GM23338 (cell line): ENCODE measurements at regions not wholly inside any gene's neighbourhood (a gene's known extent, or its start where the extent isn't known, plus 50 kb on each side); places are given as distances from the start of the nearest gene placed in this dataset.

Experiments used
- ATAC-seq: fragments of 200-7000 bp; cut with Tn5 transposase; 3 replicates; pipeline ENCODE4 v1.9.1; 2020
- DNase-seq: peaks from one replicate; pipeline ENCODE4 v3.0.0-alpha.2; 2015; ENCODE audit warnings: low spot score
- H2AFZ ChIP-seq: fragments of 200-600 bp; sonication (generic); 2 replicates; pipeline ENCODE4 v1.8.0; 2016; ENCODE audit warnings: antibody characterized with exemption, mild to moderate bottlenecking, moderate library complexity
- H3F3A ChIP-seq: fragments of 200-600 bp; sonication (generic); replicated peaks from 2 replicates; pipeline ENCODE4 v1.8.0; 2017; ENCODE audit warnings: antibody characterized with exemption, mixed run types, low read depth
- H3K27ac ChIP-seq: fragments of 200-600 bp; sonication (generic); 2 replicates; pipeline ENCODE4 v1.6.1; 2016; ENCODE audit warnings: low read depth
- H3K27me3 ChIP-seq: fragments of 200-600 bp; sonication (generic); 2 replicates; pipeline ENCODE4 v1.8.0; 2016; ENCODE audit warnings: mild to moderate bottlenecking, mixed run types, moderate library complexity; ENCODE audit not compliant: insufficient read depth
- H3K36me3 ChIP-seq: fragments of 200-600 bp; sonication (generic); 2 replicates; pipeline ENCODE4 v1.8.0; 2016; ENCODE audit warnings: mild to moderate bottlenecking; ENCODE audit not compliant: insufficient read depth
- H3K4me1 ChIP-seq: fragments of 200-600 bp; sonication (generic); 2 replicates; pipeline ENCODE4 v1.8.0; 2016; ENCODE audit warnings: mild to moderate bottlenecking, moderate library complexity; ENCODE audit not compliant: insufficient read depth
- H3K4me2 ChIP-seq: fragments of 200-600 bp; sonication (generic); 2 replicates; pipeline ENCODE4 v1.7.1; 2017; ENCODE audit warnings: mixed run types
- H3K4me3 ChIP-seq: fragments of 200-600 bp; sonication (generic); 2 replicates; pipeline ENCODE4 v1.6.1; 2016; ENCODE audit warnings: mixed run types
- H3K79me2 ChIP-seq: fragments of 200-600 bp; sonication (generic); replicated peaks from 2 replicates; pipeline ENCODE4 v1.8.0; 2017; ENCODE audit warnings: mild to moderate bottlenecking; ENCODE audit not compliant: insufficient read depth
- H3K9me2 ChIP-seq: fragments of 200-600 bp; sonication (generic); 2 replicates; pipeline ENCODE4 v1.8.0; 2017; ENCODE audit not compliant: insufficient read depth
- H4K20me1 ChIP-seq: fragments of 200-600 bp; sonication (generic); replicated peaks from 2 replicates; pipeline ENCODE4 v1.8.0; 2017; ENCODE audit warnings: mild to moderate bottlenecking; ENCODE audit not compliant: insufficient read depth
- H3K27ac Mint-ChIP-seq: 2 replicates; pipeline ENCODE4 v1.8.0; 2020; ENCODE audit warnings: inconsistent platforms, mild to moderate bottlenecking, moderate library complexity, mixed read lengths
- H3K27me3 Mint-ChIP-seq: 3 replicates; pipeline ENCODE4 v1.8.0; 2022; ENCODE audit warnings: low read depth, mild to moderate bottlenecking, moderate library complexity, mixed read lengths, inconsistent platforms; ENCODE audit not compliant: insufficient read depth, poor library complexity
- H3K36me3 Mint-ChIP-seq: 3 replicates; pipeline ENCODE4 v1.8.0; 2021; ENCODE audit warnings: low read depth, mild to moderate bottlenecking, inconsistent platforms, moderate library complexity, mixed read lengths
- H3K4me1 Mint-ChIP-seq: 3 replicates; pipeline ENCODE4 v1.8.0; 2020; ENCODE audit warnings: mild to moderate bottlenecking, inconsistent platforms, mixed read lengths
- H3K4me3 Mint-ChIP-seq: 3 replicates; pipeline ENCODE4 v1.8.0; 2021; ENCODE audit warnings: moderate library complexity, mild to moderate bottlenecking, inconsistent platforms, mixed read lengths
- H3K9me3 Mint-ChIP-seq: 3 replicates; pipeline ENCODE4 v1.8.0; 2020; ENCODE audit warnings: moderate library complexity, mild to moderate bottlenecking, inconsistent platforms, mixed read lengths
- CREB1 ChIP-seq: fragments of 250-450 bp; sonication (Bioruptor Pico); IDR thresholded peaks from 2 replicates; pipeline ENCODE4 v1.5.0; 2020; ENCODE audit warnings: low read depth, mild to moderate bottlenecking, moderate library complexity
- EZH2 ChIP-seq: fragments of 200-600 bp; sonication (generic); IDR thresholded peaks from one replicate; pipeline ENCODE4 v1.8.0; 2017; ENCODE audit warnings: antibody characterized with exemption, mild to moderate bottlenecking, low read depth; ENCODE audit not compliant: unreplicated experiment
- EZH2phosphoT487 ChIP-seq: fragments of 200-600 bp; sonication (generic); IDR thresholded peaks from one replicate; pipeline ENCODE4 v1.8.1; 2018; ENCODE audit warnings: antibody characterized with exemption; ENCODE audit not compliant: unreplicated experiment
- NANOG ChIP-seq: IDR thresholded peaks from 2 replicates; pipeline ENCODE4 v1.6.1; 2016; ENCODE audit warnings: antibody characterized with exemption, borderline replicate concordance
- POLR2AphosphoS5 ChIP-seq: IDR thresholded peaks from 2 replicates; pipeline ENCODE4 v1.6.1; 2016; ENCODE audit warnings: antibody characterized with exemption, low read depth
- STAT1 ChIP-seq: IDR thresholded peaks from one replicate; pipeline ENCODE4 v1.6.1; 2016; ENCODE audit warnings: antibody characterized with exemption; ENCODE audit not compliant: unreplicated experiment
- ZNF114 ChIP-seq: fragments of 250-450 bp; sonication (Bioruptor Pico); IDR thresholded peaks from 2 replicates; pipeline ENCODE4 v1.5.0; 2020; ENCODE audit warnings: mild to moderate bottlenecking, moderate library complexity
- TF ChIP-seq, protein P1 (sequence below), 2 experiments: fragments of 200-600 bp in 1 of 2; sonication (generic) in 1 of 2; conservative IDR thresholded peaks; 2 replicates each; pipeline versions ENCODE4 v1.5.1 to v1.6.1; 2016 to 2017; ENCODE audit warnings: antibody characterized with exemption in 2 of 2, low read depth in 2 of 2, mild to moderate bottlenecking in 2 of 2, moderate library complexity in 1 of 2
- TF ChIP-seq, protein P2 (sequence below): IDR thresholded peaks from 2 replicates; pipeline ENCODE4 v1.6.1; 2016; ENCODE audit warnings: antibody characterized with exemption
- TF ChIP-seq, protein P3 (sequence below): IDR thresholded peaks from one replicate; pipeline ENCODE4 v1.6.1; 2018; ENCODE audit warnings: antibody characterized with exemption; ENCODE audit not compliant: unreplicated experiment

DNA sequence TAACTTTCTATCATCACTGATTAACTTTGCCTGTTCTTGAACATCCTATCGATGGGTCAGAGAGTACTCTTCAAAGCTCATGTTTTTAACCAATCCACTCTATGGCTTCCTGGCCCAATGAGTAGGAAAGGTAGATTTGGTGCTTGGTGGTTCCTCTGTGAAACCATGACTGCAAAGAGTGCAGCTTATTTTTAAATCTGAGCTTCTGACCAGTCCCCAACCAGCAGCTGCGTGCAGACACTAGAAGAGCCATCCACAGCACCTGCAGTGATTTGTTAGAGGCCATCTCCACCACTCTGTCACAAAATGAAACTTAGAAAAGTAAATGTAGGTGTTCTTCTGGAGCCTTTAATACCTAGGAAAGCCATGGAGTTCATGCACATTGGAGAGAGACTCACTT is 107.3 kb upstream of the WWC1 start (continued):
- TF ChIP-seq, protein P1, sequence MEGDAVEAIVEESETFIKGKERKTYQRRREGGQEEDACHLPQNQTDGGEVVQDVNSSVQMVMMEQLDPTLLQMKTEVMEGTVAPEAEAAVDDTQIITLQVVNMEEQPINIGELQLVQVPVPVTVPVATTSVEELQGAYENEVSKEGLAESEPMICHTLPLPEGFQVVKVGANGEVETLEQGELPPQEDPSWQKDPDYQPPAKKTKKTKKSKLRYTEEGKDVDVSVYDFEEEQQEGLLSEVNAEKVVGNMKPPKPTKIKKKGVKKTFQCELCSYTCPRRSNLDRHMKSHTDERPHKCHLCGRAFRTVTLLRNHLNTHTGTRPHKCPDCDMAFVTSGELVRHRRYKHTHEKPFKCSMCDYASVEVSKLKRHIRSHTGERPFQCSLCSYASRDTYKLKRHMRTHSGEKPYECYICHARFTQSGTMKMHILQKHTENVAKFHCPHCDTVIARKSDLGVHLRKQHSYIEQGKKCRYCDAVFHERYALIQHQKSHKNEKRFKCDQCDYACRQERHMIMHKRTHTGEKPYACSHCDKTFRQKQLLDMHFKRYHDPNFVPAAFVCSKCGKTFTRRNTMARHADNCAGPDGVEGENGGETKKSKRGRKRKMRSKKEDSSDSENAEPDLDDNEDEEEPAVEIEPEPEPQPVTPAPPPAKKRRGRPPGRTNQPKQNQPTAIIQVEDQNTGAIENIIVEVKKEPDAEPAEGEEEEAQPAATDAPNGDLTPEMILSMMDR (conservative IDR thresholded peaks at IDR 0.05; ENCODE audit: low read depth in 2 of 2) = no peak
- TF ChIP-seq, protein P2, sequence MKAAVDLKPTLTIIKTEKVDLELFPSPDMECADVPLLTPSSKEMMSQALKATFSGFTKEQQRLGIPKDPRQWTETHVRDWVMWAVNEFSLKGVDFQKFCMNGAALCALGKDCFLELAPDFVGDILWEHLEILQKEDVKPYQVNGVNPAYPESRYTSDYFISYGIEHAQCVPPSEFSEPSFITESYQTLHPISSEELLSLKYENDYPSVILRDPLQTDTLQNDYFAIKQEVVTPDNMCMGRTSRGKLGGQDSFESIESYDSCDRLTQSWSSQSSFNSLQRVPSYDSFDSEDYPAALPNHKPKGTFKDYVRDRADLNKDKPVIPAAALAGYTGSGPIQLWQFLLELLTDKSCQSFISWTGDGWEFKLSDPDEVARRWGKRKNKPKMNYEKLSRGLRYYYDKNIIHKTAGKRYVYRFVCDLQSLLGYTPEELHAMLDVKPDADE = no peak
- TF ChIP-seq, protein P3, sequence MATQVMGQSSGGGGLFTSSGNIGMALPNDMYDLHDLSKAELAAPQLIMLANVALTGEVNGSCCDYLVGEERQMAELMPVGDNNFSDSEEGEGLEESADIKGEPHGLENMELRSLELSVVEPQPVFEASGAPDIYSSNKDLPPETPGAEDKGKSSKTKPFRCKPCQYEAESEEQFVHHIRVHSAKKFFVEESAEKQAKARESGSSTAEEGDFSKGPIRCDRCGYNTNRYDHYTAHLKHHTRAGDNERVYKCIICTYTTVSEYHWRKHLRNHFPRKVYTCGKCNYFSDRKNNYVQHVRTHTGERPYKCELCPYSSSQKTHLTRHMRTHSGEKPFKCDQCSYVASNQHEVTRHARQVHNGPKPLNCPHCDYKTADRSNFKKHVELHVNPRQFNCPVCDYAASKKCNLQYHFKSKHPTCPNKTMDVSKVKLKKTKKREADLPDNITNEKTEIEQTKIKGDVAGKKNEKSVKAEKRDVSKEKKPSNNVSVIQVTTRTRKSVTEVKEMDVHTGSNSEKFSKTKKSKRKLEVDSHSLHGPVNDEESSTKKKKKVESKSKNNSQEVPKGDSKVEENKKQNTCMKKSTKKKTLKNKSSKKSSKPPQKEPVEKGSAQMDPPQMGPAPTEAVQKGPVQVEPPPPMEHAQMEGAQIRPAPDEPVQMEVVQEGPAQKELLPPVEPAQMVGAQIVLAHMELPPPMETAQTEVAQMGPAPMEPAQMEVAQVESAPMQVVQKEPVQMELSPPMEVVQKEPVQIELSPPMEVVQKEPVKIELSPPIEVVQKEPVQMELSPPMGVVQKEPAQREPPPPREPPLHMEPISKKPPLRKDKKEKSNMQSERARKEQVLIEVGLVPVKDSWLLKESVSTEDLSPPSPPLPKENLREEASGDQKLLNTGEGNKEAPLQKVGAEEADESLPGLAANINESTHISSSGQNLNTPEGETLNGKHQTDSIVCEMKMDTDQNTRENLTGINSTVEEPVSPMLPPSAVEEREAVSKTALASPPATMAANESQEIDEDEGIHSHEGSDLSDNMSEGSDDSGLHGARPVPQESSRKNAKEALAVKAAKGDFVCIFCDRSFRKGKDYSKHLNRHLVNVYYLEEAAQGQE = no peak
- TF ChIP-seq CREB1 (CRISPR knock-in tag) (no peak), ZNF114 (no peak), EZH2 (no peak), NANOG (no peak), EZH2phosphoT487 (no peak), STAT1 (no peak), POLR2AphosphoS5 (no peak)

DNA sequence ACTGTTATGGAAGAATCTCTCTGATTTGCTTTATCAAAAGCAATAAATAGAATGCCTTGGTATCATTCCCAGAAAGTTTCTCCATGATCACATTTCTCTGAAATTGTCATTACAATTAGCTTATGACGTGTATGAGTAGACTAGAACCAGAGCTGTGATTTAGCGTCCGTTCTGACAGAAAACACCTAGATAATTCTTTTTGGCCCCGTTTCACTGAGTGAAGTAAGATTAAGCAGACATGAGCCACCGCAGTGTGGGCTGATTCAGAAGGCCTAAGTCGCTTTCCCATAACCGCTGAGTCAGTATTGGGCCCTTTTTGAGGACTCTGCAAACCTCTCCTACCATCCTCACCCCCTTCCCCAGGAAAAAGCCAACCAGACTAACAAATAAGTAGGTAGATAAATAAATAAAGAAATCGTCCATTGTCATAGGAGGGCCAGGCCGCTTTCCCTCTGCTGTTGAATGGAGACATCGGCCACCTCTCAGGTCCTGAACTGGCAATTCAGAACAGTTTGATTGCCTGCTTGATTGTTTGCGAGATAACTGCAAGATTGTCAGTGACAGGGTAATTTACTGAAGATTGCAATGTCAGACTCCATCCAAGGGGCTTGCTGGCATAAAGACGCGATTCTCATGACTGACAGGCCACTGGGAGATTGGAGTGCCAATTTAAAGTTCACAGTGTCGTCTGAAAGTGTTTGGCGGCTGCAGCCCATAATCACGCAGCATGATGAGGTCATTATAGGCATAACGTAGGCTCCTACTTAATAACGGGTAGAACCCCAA is 105.0 kb upstream of the WWC1 start:
- H3K9me2 ChIP-seq = no peaks in the 10 kb centered on the region
- peaks cover 15% of the 10 kb centered on the region for H3K4me1 Mint-ChIP-seq
- no peak overlapping the region for H3K4me3 Mint-ChIP-seq
- H3K27ac ChIP-seq = no peak overlapping the region
- no peaks in the 10 kb centered on the region for H3K36me3 ChIP-seq
- H3K79me2 ChIP-seq = no peaks in the 10 kb centered on the region
- no peaks in the 10 kb centered on the region for H3K36me3 Mint-ChIP-seq
- no peaks in the 10 kb centered on the region; the same call in 2 of the 3 replicates for H3K9me3 Mint-ChIP-seq
- H3F3A ChIP-seq = no peaks in the 10 kb centered on the region
- no peak overlapping the region for H3K4me2 ChIP-seq
- DNase-seq = no peak
- H2AFZ ChIP-seq = no peak overlapping the region
- no peaks in the 10 kb centered on the region for H4K20me1 ChIP-seq
- peaks cover 2% of the 10 kb centered on the region for H3K27me3 Mint-ChIP-seq
- no peak overlapping the region for H3K27ac Mint-ChIP-seq
- H3K4me1 ChIP-seq = no peaks in the 10 kb centered on the region
- no peak overlapping the region for H3K4me3 ChIP-seq
- no peaks in the 10 kb centered on the region for H3K27me3 ChIP-seq
- no peak for ATAC-seq
- TF ChIP-seq STAT1 = no peak
- TF ChIP-seq, protein P3 = no peak
